ENCODE measurements at regions not wholly inside any gene's neighbourhood (a gene's known extent, or its start where the extent isn't known, plus 50 kb on each side); places are given as distances from the start of the nearest gene placed in this dataset.

DNA sequence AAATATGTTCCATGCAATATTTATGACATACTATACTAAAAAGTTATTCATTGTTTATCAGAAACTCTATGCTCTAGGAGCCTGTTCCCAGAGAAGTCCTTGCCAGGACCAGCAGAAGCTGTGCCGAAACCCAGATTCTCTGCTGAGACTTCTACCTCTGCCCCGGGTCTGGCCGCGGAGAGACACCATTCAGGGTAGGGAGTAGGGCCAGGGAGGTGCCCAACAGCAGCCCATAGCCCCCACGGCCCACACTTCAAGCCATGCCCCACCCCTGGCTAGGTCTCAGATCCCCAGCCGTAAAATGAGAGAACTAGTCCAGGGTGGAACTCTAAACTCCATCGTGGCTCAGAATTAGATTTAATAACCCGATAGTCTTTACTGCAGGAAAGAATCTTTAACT is 102.9 kb downstream of the ZFP36L2 start:
- Histone ChIP-seq H3K9me3 (no peaks in the 10 kb centered on the region), H3K4me3 (no peak overlapping the region), H3K4me1 (no peaks in the 10 kb centered on the region), H3K27ac (no peak overlapping the region), H3K36me3 (no peaks in the 10 kb centered on the region), H3K9ac (ENCODE audit: low read depth in 2 of 2, low read length in 2 of 2) (no peak overlapping the region), H3K27me3 (no peaks in the 10 kb centered on the region)
- DNase-seq, result no peak
- TF ChIP-seq, protein P1, sequence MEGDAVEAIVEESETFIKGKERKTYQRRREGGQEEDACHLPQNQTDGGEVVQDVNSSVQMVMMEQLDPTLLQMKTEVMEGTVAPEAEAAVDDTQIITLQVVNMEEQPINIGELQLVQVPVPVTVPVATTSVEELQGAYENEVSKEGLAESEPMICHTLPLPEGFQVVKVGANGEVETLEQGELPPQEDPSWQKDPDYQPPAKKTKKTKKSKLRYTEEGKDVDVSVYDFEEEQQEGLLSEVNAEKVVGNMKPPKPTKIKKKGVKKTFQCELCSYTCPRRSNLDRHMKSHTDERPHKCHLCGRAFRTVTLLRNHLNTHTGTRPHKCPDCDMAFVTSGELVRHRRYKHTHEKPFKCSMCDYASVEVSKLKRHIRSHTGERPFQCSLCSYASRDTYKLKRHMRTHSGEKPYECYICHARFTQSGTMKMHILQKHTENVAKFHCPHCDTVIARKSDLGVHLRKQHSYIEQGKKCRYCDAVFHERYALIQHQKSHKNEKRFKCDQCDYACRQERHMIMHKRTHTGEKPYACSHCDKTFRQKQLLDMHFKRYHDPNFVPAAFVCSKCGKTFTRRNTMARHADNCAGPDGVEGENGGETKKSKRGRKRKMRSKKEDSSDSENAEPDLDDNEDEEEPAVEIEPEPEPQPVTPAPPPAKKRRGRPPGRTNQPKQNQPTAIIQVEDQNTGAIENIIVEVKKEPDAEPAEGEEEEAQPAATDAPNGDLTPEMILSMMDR (IDR thresholded peaks at IDR 0.05), result no peak
- intact Hi-C loops (cut with DNase I), result loop anchor here (10.0 kb wide), 1 partner anchor 89 kb away; no protein-coding TSS in a partner anchor

- H3K36me3 ChIP-seq, result no peaks in the 10 kb centered on the region
- DNase-seq, result no peak
- H3K4me3 ChIP-seq, result no peak overlapping the region
- no peaks in the 10 kb centered on the region for H3K9me3 ChIP-seq
- H3K27ac ChIP-seq, result no peak overlapping the region
- H3K4me1 ChIP-seq, result no peaks in the 10 kb centered on the region
- intact Hi-C loops (cut with DNase I), result loop anchor here (10.0 kb wide), 1 partner anchor 88 kb away; no protein-coding TSS in a partner anchor
- TF ChIP-seq, protein P1 (IDR thresholded peaks at IDR 0.05), result no peak
- no peaks in the 10 kb centered on the region for H3K27me3 ChIP-seq
- no peak overlapping the region for H3K9ac ChIP-seq (ENCODE audit: low read depth in 2 of 2, low read length in 2 of 2)
Measured at GRCh38 chr2:43123028-43123427, 103.4 kb downstream of the ZFP36L2 start.

DNA sequence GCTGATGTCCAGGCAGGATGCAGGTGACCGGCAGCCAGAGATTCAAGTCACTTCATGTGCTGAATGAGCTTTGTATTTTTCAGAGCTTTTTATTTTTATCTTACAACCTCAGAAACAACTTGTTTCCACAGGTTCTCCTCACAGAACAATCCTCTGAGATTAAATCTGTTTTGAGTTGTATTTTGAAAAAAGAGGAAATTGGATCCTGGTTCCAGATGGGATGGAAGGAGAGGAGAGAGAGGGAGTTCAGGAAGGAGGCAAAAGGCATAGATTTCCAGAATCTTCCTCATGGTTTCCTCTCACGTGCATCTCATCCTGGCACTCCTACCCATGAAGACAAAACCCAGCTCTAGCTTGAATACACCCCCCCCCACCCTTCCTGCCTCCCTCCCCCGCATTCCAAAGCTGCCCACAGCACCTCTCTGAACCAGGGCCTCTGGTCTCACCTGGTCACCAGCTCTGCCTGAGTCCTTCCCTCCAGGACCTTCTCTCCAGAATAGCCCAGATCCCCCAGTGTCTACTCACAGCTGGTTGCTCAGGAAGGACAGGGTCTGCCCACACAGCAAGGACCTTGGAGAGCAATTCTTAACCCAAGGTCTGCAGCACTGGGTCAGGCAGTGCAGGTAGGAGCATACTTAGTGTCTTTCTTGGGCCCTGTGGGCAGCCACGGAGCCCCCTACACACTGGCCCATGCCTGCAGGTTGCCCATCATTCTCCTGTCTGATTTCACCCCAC is 104.7 kb downstream of the ZFP36L2 start:
- intact Hi-C loops (cut with DNase I), result loop anchor here (10.0 kb wide), 1 partner anchor 87 kb away; no protein-coding TSS in a partner anchor

GRCh38 chr2:43119303-43119702 is 107.1 kb downstream of the ZFP36L2 start:
- Histone ChIP-seq H3K4me1 (peaks cover under 1% of the 10 kb centered on the region), H3K27ac (no peak overlapping the region), H3K9me3 (no peaks in the 10 kb centered on the region), H3K9ac (ENCODE audit: low read depth in 2 of 2, low read length in 2 of 2) (no peak overlapping the region), H3K36me3 (no peaks in the 10 kb centered on the region), H3K4me3 (no peak overlapping the region), H3K27me3 (no peaks in the 10 kb centered on the region)
- intact Hi-C loops (cut with DNase I), result no loop called here
- TF ChIP-seq, protein P1 (IDR thresholded peaks at IDR 0.05), result no peak
- no peak for DNase-seq

More for the DNA sequence above, 104.7 kb downstream of the ZFP36L2 start:
- DNase-seq, result no peak
- H3K27me3 ChIP-seq, result no peaks in the 10 kb centered on the region
- no peaks in the 10 kb centered on the region for H3K9me3 ChIP-seq
- H3K9ac ChIP-seq (ENCODE audit: low read depth in 2 of 2, low read length in 2 of 2), result no peak overlapping the region
- H3K27ac ChIP-seq, result no peak overlapping the region
- H3K4me3 ChIP-seq, result no peak overlapping the region
- no peaks in the 10 kb centered on the region for H3K4me1 ChIP-seq
- H3K36me3 ChIP-seq, result no peaks in the 10 kb centered on the region
- TF ChIP-seq, protein P1 (IDR thresholded peaks at IDR 0.05), result no peak

GRCh38 chr2:43117521-43118143 is 108.8 kb downstream of the ZFP36L2 start:
- Histone ChIP-seq H3K4me1 (peaks cover 5% of the 10 kb centered on the region), H3K27me3 (no peaks in the 10 kb centered on the region), H3K36me3 (no peaks in the 10 kb centered on the region), H3K27ac (no peak overlapping the region), H3K9me3 (no peaks in the 10 kb centered on the region), H3K4me3 (no peak overlapping the region), H3K9ac (ENCODE audit: low read depth in 2 of 2, low read length in 2 of 2) (no peak overlapping the region)
- DNase-seq, result no peak
- TF ChIP-seq, protein P1 (IDR thresholded peaks at IDR 0.05), result no peak
- intact Hi-C loops (cut with DNase I), result no loop called here
